H9 (cell line): ENCODE measurements at regions not wholly inside any gene's neighbourhood (a gene's known extent, or its start where the extent isn't known, plus 50 kb on each side); places are given as distances from the start of the nearest gene placed in this dataset.
A peak's percentile ranks its signal among the peaks of the same experiment; 100 is the strongest.

Experiments
- DNase-seq: peaks from one replicate; pipeline ENCODE4 v3.0.0-alpha.2; 2017
- H2AFZ ChIP-seq: one replicate; pipeline ENCODE4 v1.6.1; 2013; ENCODE audit warnings: mild to moderate bottlenecking, low read length, control low read depth, moderate library complexity
- H2AK5ac ChIP-seq: 2 replicates; pipeline ENCODE4 v1.6.1; 2013; ENCODE audit warnings: low read length, control low read depth, mixed read lengths; ENCODE audit not compliant: insufficient read length
- H2BK120ac ChIP-seq: one replicate; pipeline ENCODE4 v1.6.1; 2013; ENCODE audit warnings: low read depth, mild to moderate bottlenecking, low read length, control low read depth, inconsistent platforms; ENCODE audit not compliant: poor library complexity, severe bottlenecking
- H2BK12ac ChIP-seq: 2 replicates; pipeline ENCODE4 v1.6.1; 2013; ENCODE audit warnings: low read length, control low read depth, mixed read lengths, low read depth; ENCODE audit not compliant: insufficient read length
- H2BK15ac ChIP-seq: 2 replicates; pipeline ENCODE4 v1.6.1; 2013; ENCODE audit warnings: low read depth, low read length, control low read depth
- H2BK20ac ChIP-seq: one replicate; pipeline ENCODE4 v1.6.1; 2013; ENCODE audit warnings: low read depth, mild to moderate bottlenecking, low read length, control low read depth, inconsistent platforms; ENCODE audit not compliant: poor library complexity, severe bottlenecking
- H2BK5ac ChIP-seq: 2 replicates; pipeline ENCODE4 v1.6.1; 2013; ENCODE audit warnings: low read length, control low read depth, mixed read lengths; ENCODE audit not compliant: insufficient read length
- H3K14ac ChIP-seq: 2 replicates; pipeline ENCODE4 v1.6.1; 2013; ENCODE audit warnings: low read length, control low read depth; ENCODE audit not compliant: insufficient read depth
- H3K18ac ChIP-seq: 2 replicates; pipeline ENCODE4 v1.6.1; 2013; ENCODE audit warnings: low read depth, mild to moderate bottlenecking, mixed read lengths, low read length, control low read depth; ENCODE audit not compliant: insufficient read length
- H3K23ac ChIP-seq: 2 replicates; pipeline ENCODE4 v1.6.1; 2013; ENCODE audit warnings: low read length, control low read depth, mixed read lengths, low read depth; ENCODE audit not compliant: insufficient read length
- H3K23me2 ChIP-seq: 2 replicates; pipeline ENCODE4 v1.6.1; 2013; ENCODE audit warnings: low read depth, mild to moderate bottlenecking, mixed read lengths, low read length, control low read depth; ENCODE audit not compliant: insufficient read length, poor library complexity, severe bottlenecking
- H3K27ac ChIP-seq: 2 replicates; pipeline ENCODE4 v1.5.1; 2013; ENCODE audit warnings: low read length, control low read depth, mixed read lengths, low read depth; ENCODE audit not compliant: insufficient read length
- H3K27me3 ChIP-seq: 2 replicates; pipeline ENCODE4 v1.6.1; 2013; ENCODE audit warnings: low read length, control low read depth, inconsistent platforms; ENCODE audit not compliant: insufficient read depth
- H3K4ac ChIP-seq: 2 replicates; pipeline ENCODE4 v1.6.1; 2013; ENCODE audit warnings: low read depth, mild to moderate bottlenecking, control low read depth, inconsistent platforms, low read length, moderate library complexity
- H3K4me1 ChIP-seq: 2 replicates; pipeline ENCODE4 v1.6.1; 2013; ENCODE audit warnings: low read length, control low read depth, inconsistent platforms; ENCODE audit not compliant: insufficient read depth
- H3K4me2 ChIP-seq: 2 replicates; pipeline ENCODE4 v1.6.1; 2013; ENCODE audit warnings: low read length, control low read depth, mixed read lengths; ENCODE audit not compliant: insufficient read length, insufficient read depth
- H3K56ac ChIP-seq: 2 replicates; pipeline ENCODE4 v1.6.1; 2013; ENCODE audit warnings: low read depth, mild to moderate bottlenecking, mixed read lengths, low read length, control low read depth; ENCODE audit not compliant: insufficient read length
- H3K79me1 ChIP-seq: 2 replicates; pipeline ENCODE4 v1.6.1; 2013; ENCODE audit warnings: low read depth, mild to moderate bottlenecking, moderate library complexity, low read length, control low read depth, inconsistent platforms; ENCODE audit not compliant: insufficient read depth, poor library complexity, severe bottlenecking
- H3K79me2 ChIP-seq: 2 replicates; pipeline ENCODE4 v1.6.1; 2013; ENCODE audit warnings: low read length, control low read depth, inconsistent platforms; ENCODE audit not compliant: insufficient read depth
- H3K9ac ChIP-seq: 2 replicates; pipeline ENCODE4 v1.6.1; 2013; ENCODE audit warnings: low read length, control low read depth, mixed read lengths; ENCODE audit not compliant: insufficient read length; ENCODE audit errors: extremely low read depth
- H3K9me3 ChIP-seq: one replicate; pipeline ENCODE4 v1.6.1; 2013; ENCODE audit warnings: low read depth, low read length, inconsistent platforms; ENCODE audit not compliant: control insufficient read depth
- H3T11ph ChIP-seq: one replicate; pipeline ENCODE4 v1.6.1; 2013; ENCODE audit warnings: mild to moderate bottlenecking, low read length, control low read depth, inconsistent platforms
- H4K20me1 ChIP-seq: one replicate; pipeline ENCODE4 v1.6.1; 2013; ENCODE audit not compliant: control insufficient read depth, insufficient read length, insufficient read depth
- H4K5ac ChIP-seq: 2 replicates; pipeline ENCODE4 v1.6.1; 2013; ENCODE audit warnings: low read depth, mild to moderate bottlenecking, mixed read lengths, low read length, control low read depth; ENCODE audit not compliant: insufficient read length
- H4K8ac ChIP-seq: replicated peaks from 2 replicates; pipeline ENCODE4 v1.6.1; 2013; ENCODE audit warnings: low read length, control low read depth, mixed read lengths, low read depth; ENCODE audit not compliant: insufficient read length
- H4K91ac ChIP-seq: 2 replicates; pipeline ENCODE4 v1.6.1; 2013; ENCODE audit warnings: low read depth, mild to moderate bottlenecking, moderate library complexity, mixed read lengths, low read length, control low read depth; ENCODE audit not compliant: insufficient read length
- H3K27ac Mint-ChIP-seq, 3 experiments: 2 replicates in 2 of 3; 3 replicates in 1 of 3; pipeline ENCODE4 v1.8.0; 2020 to 2021; ENCODE audit warnings: mixed read lengths in 3 of 3, mild to moderate bottlenecking in 1 of 3, moderate library complexity in 1 of 3
- H3K27me3 Mint-ChIP-seq: 2 replicates; pipeline ENCODE4 v1.8.0; 2021; ENCODE audit warnings: low read depth, mild to moderate bottlenecking, moderate library complexity, mixed read lengths
- H3K36me3 Mint-ChIP-seq, 3 experiments: 2 replicates in 2 of 3; 3 replicates in 1 of 3; pipeline ENCODE4 v1.8.0; 2020 to 2021; ENCODE audit warnings: low read depth in 3 of 3, mixed read lengths in 3 of 3; ENCODE audit not compliant: insufficient read depth in 1 of 3
- H3K4me1 Mint-ChIP-seq, 2 experiments: 2 replicates each; pipeline ENCODE4 v1.8.0; 2020; ENCODE audit warnings: mixed read lengths in 2 of 2
- H3K4me3 Mint-ChIP-seq, 2 experiments: 2 replicates in 1 of 2; 3 replicates in 1 of 2; pipeline ENCODE4 v1.8.0; 2020 to 2021; ENCODE audit warnings: mild to moderate bottlenecking in 2 of 2, mixed read lengths in 2 of 2, moderate library complexity in 1 of 2
- H3K9me3 Mint-ChIP-seq, 2 experiments: 2 replicates in 1 of 2; 3 replicates in 1 of 2; pipeline ENCODE4 v1.8.0; 2020; ENCODE audit warnings: mild to moderate bottlenecking in 2 of 2, mixed read lengths in 2 of 2, moderate library complexity in 1 of 2
- CTCF ChIP-seq: fragments of 200-600 bp; sonication (generic); conservative IDR thresholded peaks from 3 replicates; pipeline ENCODE4 v1.8.0; 2021; ENCODE audit warnings: antibody characterized with exemption, mild to moderate bottlenecking
- WGBS: extraction: QIAGEN DNeasy Blood & Tissue Kit; methylation state at CpG from one replicate; pipeline ENCODE4 v1.1.7; 2013; ENCODE audit warnings: missing lambda C conversion rate, low lambda C conversion rate, mixed read lengths; ENCODE audit not compliant: insufficient read length; ENCODE audit errors: extremely low coverage; 5-methylcytosine and 5-hydroxymethylcytosine counted together

GRCh38 chr2:83516503-83516902, 942.6 kb downstream of the SUCLG1 start:
- no peak overlapping the region for H3K4ac ChIP-seq
- H4K8ac ChIP-seq, result no peak overlapping the region
- TF ChIP-seq CTCF, result peak; percentile 72
- H3K36me3 Mint-ChIP-seq, result peaks cover 3 to 15% (median 3%) of the 10 kb centered on the region in 3 experiments
- no peak overlapping the region for H3K56ac ChIP-seq
- no peaks in the 10 kb centered on the region for H3K9me3 ChIP-seq
- H3K18ac ChIP-seq, result no peak overlapping the region
- no peak overlapping the region for H3K27ac Mint-ChIP-seq
- H2BK120ac ChIP-seq, result no peak overlapping the region
- H2BK5ac ChIP-seq, result no peak overlapping the region
- no peak overlapping the region for H3K14ac ChIP-seq
- no peak overlapping the region for H2BK12ac ChIP-seq
- no peaks in the 10 kb centered on the region for H3K27me3 Mint-ChIP-seq
- H3K79me1 ChIP-seq, result no peaks in the 10 kb centered on the region
- H3K4me1 ChIP-seq, result no peaks in the 10 kb centered on the region
- H3K27ac ChIP-seq, result no peak overlapping the region
- H3K79me2 ChIP-seq, result no peaks in the 10 kb centered on the region
- H2BK20ac ChIP-seq, result no peak overlapping the region
- H2AFZ ChIP-seq, result no peak overlapping the region
- DNase-seq, result peak; percentile 39
- no peaks in the 10 kb centered on the region for H3K4me1 Mint-ChIP-seq
- no peak overlapping the region for H4K5ac ChIP-seq
- H2AK5ac ChIP-seq, result no peak overlapping the region
- no peak overlapping the region for H3K9ac ChIP-seq
- H3K4me2 ChIP-seq, result no peak overlapping the region
- H3K23ac ChIP-seq, result no peak overlapping the region
- H4K91ac ChIP-seq, result no peak overlapping the region
- H3T11ph ChIP-seq, result no peak overlapping the region
- H4K20me1 ChIP-seq, result no peaks in the 10 kb centered on the region
- WGBS, result no CpG with 5 or more reads among the region's 3 CpGs
- no peak overlapping the region for H3K4me3 Mint-ChIP-seq
- no peaks in the 10 kb centered on the region for H3K23me2 ChIP-seq
- no peaks in the 10 kb centered on the region for H3K27me3 ChIP-seq
- H3K9me3 Mint-ChIP-seq, result peaks cover 8 to 10% of the 10 kb centered on the region in 2 experiments
- no peak overlapping the region for H2BK15ac ChIP-seq
